Activated naive CD8-positive, alpha-beta T cell treated with anti-CD3 and anti-CD28 coated beads, Interleukin-2, amount 50 U/mL, for 16 hours (primary cell): ENCODE measurements at regions not wholly inside any gene's neighbourhood (a gene's known extent, or its start where the extent isn't known, plus 50 kb on each side); places are given as distances from the start of the nearest gene placed in this dataset.

ENCODE experiments used
- DNase-seq: peaks from one replicate; pipeline ENCODE4 v3.0.0-alpha.2; 2020; ENCODE audit warnings: low read depth, low spot score

DNA sequence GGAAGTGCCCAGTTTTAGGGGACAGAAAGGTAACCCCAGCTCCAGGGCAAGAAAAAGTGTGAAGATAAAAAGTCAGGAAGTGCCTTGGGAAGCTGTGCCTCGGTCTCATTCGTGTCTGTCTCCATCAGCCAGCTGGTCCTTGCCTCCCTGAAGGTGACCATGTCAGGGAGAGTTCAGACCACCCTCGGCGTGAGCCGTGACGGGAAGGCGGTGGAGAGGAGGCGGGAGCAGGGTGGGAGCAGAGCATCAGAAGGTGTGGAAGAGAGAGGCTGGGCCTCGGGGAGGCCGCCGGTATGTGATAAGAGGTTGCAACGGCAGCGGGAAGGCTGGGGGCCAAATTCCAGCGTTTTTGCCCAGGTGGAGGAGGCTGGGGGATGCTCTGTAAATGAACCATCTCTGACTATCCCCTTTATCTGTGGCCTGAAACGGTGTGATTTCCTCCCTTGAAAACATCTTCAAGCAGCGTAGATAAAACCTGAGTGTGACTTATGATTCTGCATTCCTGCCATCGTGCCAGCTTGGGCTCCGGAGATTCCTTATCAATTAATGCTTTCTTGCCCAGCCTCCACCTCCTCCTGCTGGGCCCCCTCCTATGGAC lies 251.8 kb downstream of the IRF8 start:
- DNase-seq = no peak

- DNase-seq = no peak
These were observed 252.4 kb downstream of the IRF8 start for GRCh38 chr16:86151239-86151851.

DNA sequence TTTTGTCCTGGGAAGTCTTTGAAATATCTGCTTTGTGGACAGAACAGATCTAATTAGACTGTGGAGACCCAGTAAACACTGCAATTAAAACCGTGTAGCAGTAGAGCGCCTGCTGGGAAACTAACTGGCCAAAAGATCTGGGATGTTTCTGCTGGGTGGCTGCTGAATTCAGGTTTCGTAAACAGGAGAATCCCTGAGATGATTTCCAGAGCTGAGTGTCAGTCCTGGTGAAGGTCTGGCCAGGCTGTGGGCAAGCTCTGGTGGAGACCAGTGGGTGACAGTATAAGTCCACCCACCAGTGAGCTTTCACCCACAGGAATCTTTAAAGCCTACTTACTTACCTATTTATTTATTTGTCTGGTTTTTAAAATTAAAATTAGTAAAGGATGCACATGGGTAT lies 257.2 kb downstream of the IRF8 start:
- DNase-seq = no peak

GRCh38 chr16:86157616-86158247 lies 258.8 kb downstream of the IRF8 start:
- no peak for DNase-seq

- no peak for DNase-seq
These were observed 259.9 kb downstream of the IRF8 start for GRCh38 chr16:86158688-86159360.

DNA sequence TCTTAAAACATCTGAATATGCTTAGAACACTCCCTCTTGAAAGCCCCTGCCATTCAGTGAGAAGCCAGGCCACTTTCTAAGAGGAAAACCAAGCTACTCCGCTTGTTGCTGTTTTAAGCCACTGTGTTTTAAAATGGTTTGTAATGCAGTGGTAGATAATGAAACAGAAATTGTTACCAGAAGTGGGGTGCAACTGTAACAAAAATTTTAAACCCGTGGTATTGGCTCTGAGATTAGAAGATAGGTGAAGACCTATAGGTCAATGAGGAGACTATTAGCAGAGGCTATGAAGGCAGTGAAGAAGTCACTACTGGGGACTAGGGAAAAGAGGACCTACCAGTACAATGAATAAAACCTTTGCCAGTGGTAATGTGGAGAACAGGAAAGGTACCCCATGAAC lies 266.5 kb downstream of the IRF8 start:
- no peak for DNase-seq

GRCh38 chr16:86166414-86166813 lies 267.5 kb downstream of the IRF8 start:
- DNase-seq = no peak

- DNase-seq = no peak
These were observed 268.1 kb downstream of the IRF8 start for GRCh38 chr16:86167061-86167460.

- no peak for DNase-seq
These were observed 271.8 kb downstream of the IRF8 start for GRCh38 chr16:86170720-86171119.

- DNase-seq = no peak
These were observed 272.4 kb downstream of the IRF8 start for GRCh38 chr16:86171329-86171728.

GRCh38 chr16:86175816-86176215 lies 276.9 kb downstream of the IRF8 start:
- DNase-seq = no peak

- no peak for DNase-seq
These were observed 277.5 kb downstream of the IRF8 start for GRCh38 chr16:86176462-86176861.

DNA sequence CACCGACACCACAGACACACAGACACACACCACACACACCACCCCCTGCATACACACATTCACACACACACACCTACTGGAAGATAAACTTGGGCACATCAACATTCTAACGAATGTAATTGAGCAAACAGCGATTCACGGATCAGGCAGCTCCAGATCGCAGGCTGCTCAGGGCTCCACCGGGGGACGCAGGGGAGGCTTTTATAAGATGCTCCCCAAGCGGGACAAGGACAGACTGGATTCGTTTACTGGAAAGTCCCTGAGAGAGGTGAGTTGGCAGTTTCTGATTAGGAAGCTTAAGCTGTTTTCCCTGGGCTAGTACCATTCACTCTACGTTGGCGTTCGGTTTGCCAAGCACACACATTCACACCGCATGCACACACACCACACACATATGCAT lies 281.3 kb downstream of the IRF8 start:
- no peak for DNase-seq

- DNase-seq = no peak
These were observed 281.8 kb downstream of the IRF8 start for GRCh38 chr16:86180780-86181179.

- no peak for DNase-seq
These were observed 282.6 kb downstream of the IRF8 start for GRCh38 chr16:86181526-86181925.

- no peak for DNase-seq
These were observed 285.2 kb downstream of the IRF8 start for GRCh38 chr16:86184185-86184584.

DNA sequence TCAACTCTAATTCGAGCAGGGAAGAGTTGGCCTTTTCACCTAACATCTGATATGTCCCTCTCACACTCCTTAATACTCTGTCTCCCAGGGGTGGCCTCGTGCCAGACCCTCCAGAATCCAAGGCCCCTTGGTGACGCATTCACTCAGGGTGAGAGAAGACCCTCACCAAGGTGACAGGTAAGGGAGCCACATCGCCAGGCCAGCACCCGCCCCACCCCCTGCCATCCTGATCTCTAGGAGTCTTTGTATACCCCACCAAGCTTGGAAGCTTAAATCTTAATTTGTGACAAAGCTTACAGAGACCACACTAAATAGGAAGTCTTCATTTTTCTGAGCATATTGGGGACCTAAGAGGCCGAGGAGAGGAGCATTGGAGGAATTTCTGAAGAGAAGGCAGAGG lies 286.1 kb downstream of the IRF8 start:
- no peak for DNase-seq

GRCh38 chr16:86186313-86186712 lies 287.4 kb downstream of the IRF8 start:
- no peak for DNase-seq

GRCh38 chr16:86189934-86190333 lies 291.0 kb downstream of the IRF8 start:
- no peak for DNase-seq

DNA sequence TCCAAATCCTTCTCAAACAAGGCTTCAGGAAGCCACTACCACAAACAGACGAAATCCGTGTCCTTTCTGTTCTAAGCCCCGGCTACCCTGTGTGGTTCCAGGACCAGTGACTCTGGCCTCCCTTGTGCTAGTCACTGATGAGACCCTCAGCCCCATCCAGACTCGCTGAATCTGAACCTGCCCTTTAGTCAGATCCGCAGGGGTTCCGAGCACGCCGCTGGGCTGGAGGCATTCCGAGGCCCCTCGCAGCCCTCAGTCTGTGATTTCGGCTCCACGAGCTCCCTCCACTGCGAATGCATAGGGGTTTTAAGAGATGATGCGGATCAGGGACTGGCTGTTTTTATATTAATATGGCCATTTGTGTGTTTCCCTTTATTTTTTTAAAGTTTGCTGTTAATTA lies 292.7 kb downstream of the IRF8 start:
- no peak for DNase-seq

DNA sequence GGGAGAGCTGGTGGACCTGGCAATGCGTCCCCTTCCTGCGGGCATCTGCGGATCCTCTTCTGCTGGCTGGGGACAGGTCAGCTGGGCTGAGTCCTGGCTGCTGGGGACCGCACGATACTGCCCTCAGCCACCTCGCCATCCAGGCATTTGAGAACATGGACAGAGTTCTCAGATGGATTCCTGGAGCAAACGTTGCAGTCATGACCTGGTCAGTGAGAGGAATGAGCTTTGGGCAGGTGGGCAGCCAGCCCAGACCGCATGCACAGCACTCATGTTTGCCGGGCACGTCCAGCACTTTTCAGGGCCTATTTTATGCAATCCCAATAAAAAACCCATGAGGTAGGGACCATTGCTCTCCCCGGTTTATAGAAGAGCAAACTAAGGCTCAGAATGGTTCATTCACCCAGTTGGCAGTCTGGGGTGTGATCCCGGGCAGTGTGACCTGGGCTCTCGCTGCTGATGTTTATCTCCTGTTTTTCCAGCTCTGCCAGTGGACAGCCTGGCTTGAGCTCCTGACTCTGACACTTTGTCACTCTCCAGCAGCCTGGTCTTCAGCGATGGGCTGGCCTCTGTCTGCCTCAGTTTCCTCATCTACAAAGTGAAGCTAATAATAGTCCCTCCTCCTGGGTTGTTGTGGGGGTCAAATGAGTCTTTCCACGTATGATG lies 294.7 kb downstream of the IRF8 start:
- DNase-seq = no peak
